HepG2 (cell line): ENCODE measurements at regions not wholly inside any gene's neighbourhood (a gene's known extent, or its start where the extent isn't known, plus 50 kb on each side); places are given as distances from the start of the nearest gene placed in this dataset.

ENCODE experiments used
- ATAC-seq: fragments of 200-7000 bp; cut with Tn5 transposase; 3 replicates; pipeline ENCODE4 v1.9.1; 2020; ENCODE audit warnings: mild to moderate bottlenecking, moderate library complexity
- BruUV-seq: library from RNA; stranded (reverse); fragments of 400-500 nt; replicated peaks from 2 replicates; lab custom pipeline; 2021; lab: Mats Ljungman, UMichigan
- CTCF ChIA-PET: fragments of 300-600 bp; formaldehyde crosslinking; extraction: SDS; loops from one replicate; lab custom pipeline; 2021; ENCODE audit warnings: low total read pairs, inconsistent platforms, low intra/inter-chr PET ratio; lab: Yijun Ruan, JAX
- POLR2A ChIA-PET: fragments of 350-600 bp; sonication (Branson Sonifier 250); formaldehyde crosslinking; loops from one replicate; lab custom pipeline; 2020; ENCODE audit warnings: antibody characterized with exemption, inconsistent platforms; lab: Yijun Ruan, JAX
- DNase-seq: peaks from one replicate; pipeline ENCODE4 v3.0.0-alpha.2; 2015; ENCODE audit warnings: low spot score
- FAIRE-seq: peaks from 3 replicates; lab custom pipeline; 2011; peaks lifted over from hg19 to GRCh38; lab: Jason Lieb, UNC
- H2AFZ ChIP-seq: one replicate; pipeline ENCODE4 v1.6.1; 2011; ENCODE audit warnings: low read length, inconsistent platforms
- H3K27ac ChIP-seq: fragments of 300-600 bp; 3 replicates; pipeline ENCODE4 v1.8.0; 2011; ENCODE audit warnings: mixed run types, mild to moderate bottlenecking, mixed read lengths, low read length, inconsistent platforms; ENCODE audit not compliant: insufficient read depth; ENCODE audit errors: extremely low read length
- H3K27me3 ChIP-seq, 2 experiments: fragments of 200-600 bp in 1 of 2; 2 replicates in 1 of 2; 3 replicates in 1 of 2; pipeline versions ENCODE4 v1.6.0 to v1.8.0; 2011; ENCODE audit warnings: low read length in 2 of 2, mild to moderate bottlenecking in 2 of 2, moderate library complexity in 2 of 2, inconsistent platforms in 1 of 2; ENCODE audit not compliant: insufficient read depth in 2 of 2, control insufficient read depth in 1 of 2
- H3K36me3 ChIP-seq, 2 experiments: fragments of 200-600 bp in 1 of 2; replicated peaks in 1 of 2; 2 replicates in 1 of 2; 3 replicates in 1 of 2; pipeline versions ENCODE4 v1.5.1 to v1.8.0; 2011; ENCODE audit warnings: low read length in 2 of 2, inconsistent platforms in 1 of 2; ENCODE audit not compliant: insufficient read depth in 2 of 2, control insufficient read depth in 1 of 2
- H3K4me1 ChIP-seq: 2 replicates; pipeline ENCODE4 v1.5.1; 2012; ENCODE audit warnings: low read length, inconsistent platforms; ENCODE audit not compliant: insufficient read depth
- H3K4me2 ChIP-seq: 2 replicates; pipeline ENCODE4 v1.6.0; 2011; ENCODE audit warnings: low read depth, low read length, inconsistent platforms
- H3K4me3 ChIP-seq, 3 experiments: fragments of 200-600 bp in 1 of 3; sonication (generic), shearing (Covaris generic) in 1 of 3; replicated peaks in 1 of 3; 2 replicates each; pipeline ENCODE4 v1.5.1; 2011 to 2016; ENCODE audit warnings: low read length in 3 of 3, inconsistent platforms in 2 of 3, low read depth in 2 of 3, mild to moderate bottlenecking in 2 of 3, control low read depth in 1 of 3, mixed read lengths in 1 of 3; ENCODE audit not compliant: insufficient read depth in 1 of 3
- H3K79me2 ChIP-seq: one replicate; pipeline ENCODE4 v1.6.1; 2011; ENCODE audit warnings: low read length, inconsistent platforms; ENCODE audit not compliant: insufficient read depth
- H3K9ac ChIP-seq: 2 replicates; pipeline ENCODE4 v1.6.0; 2011; ENCODE audit warnings: mild to moderate bottlenecking, low read depth, low read length, inconsistent platforms; ENCODE audit not compliant: insufficient read depth
- H3K9me3 ChIP-seq: 2 replicates; pipeline ENCODE4 v1.5.1; 2012; ENCODE audit warnings: mild to moderate bottlenecking, low read length
- H4K20me1 ChIP-seq: 2 replicates; pipeline ENCODE4 v1.6.0; 2011; ENCODE audit warnings: inconsistent platforms, mild to moderate bottlenecking, low read length, moderate library complexity; ENCODE audit not compliant: insufficient read depth
- AFF4 ChIP-seq: sonication (generic); formaldehyde crosslinking; IDR thresholded peaks from 2 replicates; pipeline ENCODE4 v1.4.0; 2020; ENCODE audit warnings: missing genetic modification reagents
- FOXM1 ChIP-seq: sonication (generic); formaldehyde crosslinking; IDR thresholded peaks from 2 replicates; pipeline ENCODE4 v1.5.0; 2020; ENCODE audit warnings: missing genetic modification reagents
- KDM6A ChIP-seq: IDR thresholded peaks from 2 replicates; pipeline ENCODE4 v1.6.1; 2016; ENCODE audit warnings: low read depth
- MED8 ChIP-seq: sonication (generic); formaldehyde crosslinking; IDR thresholded peaks from 2 replicates; pipeline ENCODE4 v1.8.1; 2023; ENCODE audit warnings: mild to moderate bottlenecking, missing genetic modification reagents; ENCODE audit not compliant: insufficient replicate concordance
- MEF2D ChIP-seq: sonication (generic); formaldehyde crosslinking; IDR thresholded peaks from 2 replicates; pipeline ENCODE4 v1.5.1; 2020; ENCODE audit warnings: mild to moderate bottlenecking, missing genetic modification reagents
- NFYB ChIP-seq: sonication (generic); formaldehyde crosslinking; IDR thresholded peaks from 2 replicates; pipeline ENCODE4 v1.4.0; 2020; ENCODE audit warnings: missing genetic modification reagents
- PAF1 ChIP-seq: IDR thresholded peaks from 2 replicates; pipeline ENCODE4 v1.6.1; 2016; ENCODE audit warnings: missing genetic modification reagents, missing compliant biosample characterization
- SALL2 ChIP-seq: sonication (generic); formaldehyde crosslinking; IDR thresholded peaks from 2 replicates; pipeline ENCODE4 v1.8.1; 2023; ENCODE audit warnings: mild to moderate bottlenecking, missing genetic modification reagents, inconsistent platforms
- TBP ChIP-seq: sonication (generic); formaldehyde crosslinking; IDR thresholded peaks from 2 replicates; pipeline ENCODE4 v1.5.0; 2020; ENCODE audit warnings: missing genetic modification reagents
- TGIF2 ChIP-seq: IDR thresholded peaks from 2 replicates; pipeline ENCODE4 v1.6.1; 2016; ENCODE audit warnings: control low read depth, missing compliant biosample characterization
- ZBTB2 ChIP-seq: sonication (generic); formaldehyde crosslinking; IDR thresholded peaks from 2 replicates; pipeline ENCODE4 v1.8.0; 2022; ENCODE audit warnings: low read depth, missing genetic modification reagents
- WGBS: methylation state at CpG from one replicate; pipeline ENCODE4 v1.1.6; 2017; ENCODE audit warnings: low lambda C conversion rate; 5-methylcytosine and 5-hydroxymethylcytosine counted together
- in situ Hi-C: cut with HindIII; loops from 2 replicates; pipeline ENCODE4 v1.10.0; 2017; ENCODE audit warnings: low pct_unique_long_range_greater_than_20kb; ENCODE audit not compliant: extremely low pct_ligation_motif_present
- intact Hi-C: fragments of 100-400 bp; cut with micrococcal nuclease; formaldehyde crosslinking; loops from one replicate; pipeline ENCODE4 v1.10.0; 2022; ENCODE audit not compliant: unreplicated experiment

- Histone ChIP-seq H3K4me3 (no peak overlapping the region), H4K20me1 (no peaks in the 10 kb centered on the region), H3K79me2 (no peaks in the 10 kb centered on the region), H3K9me3 (peaks cover 14% of the 10 kb centered on the region; the same call in 1 of the 2 replicates), H3K4me2 (no peak overlapping the region), H3K4me1 (peaks cover 10% of the 10 kb centered on the region; the same call in 1 of the 2 replicates), H3K27ac (no peak overlapping the region), H2AFZ (no peak overlapping the region), H3K27me3 (no peaks in the 10 kb centered on the region), H3K9ac (no peak overlapping the region), H3K36me3 (no peaks in the 10 kb centered on the region)
- BruUV-seq = no TSS peak
- in situ Hi-C loops (no loop called here), intact Hi-C loops (no loop called here)
- TF ChIP-seq TGIF2 (no peak), SALL2 (CRISPR knock-in tag) (no peak), MEF2D (CRISPR knock-in tag) (no peak), TBP (CRISPR knock-in tag) (no peak), PAF1 (CRISPR knock-in tag) (no peak), AFF4 (no peak), ZBTB2 (CRISPR knock-in tag) (no peak), NFYB (CRISPR knock-in tag) (no peak), FOXM1 (CRISPR knock-in tag) (no peak), KDM6A (CRISPR knock-in tag) (no peak), MED8 (CRISPR knock-in tag) (no peak)
- POLR2A ChIA-PET = no interaction called here
- ATAC-seq (no peak), DNase-seq (no peak), FAIRE-seq (no peak)
- CTCF ChIA-PET = no interaction called here
- 18% methylated on average over 6 of the region's 6 CpGs for WGBS
Observed at GRCh38 chr4:13903901-13904300, 276.4 kb upstream of the BOD1L1 start.
